ENCODE measurements at regions not wholly inside any gene's neighbourhood (a gene's known extent, or its start where the extent isn't known, plus 50 kb on each side); places are given as distances from the start of the nearest gene placed in this dataset.

- ChIA-PET POLR2A (ENCODE audit: unreplicated experiment) (no interaction called here), CTCF (no interaction called here)
- H3K36me3 ChIP-seq (ENCODE audit: low read depth, low read length) = no peaks in the 10 kb centered on the region
- BruUV-seq (replicated peaks) = no TSS peak
- no peaks in the 10 kb centered on the region for H4K20me1 ChIP-seq (ENCODE audit: low read length)
- H3K9me2 ChIP-seq (replicated peaks; ENCODE audit: low read length) = no peaks in the 10 kb centered on the region
- no peaks in the 10 kb centered on the region for H3K9me3 ChIP-seq (ENCODE audit: low read length)
- ATAC-seq (no peak), DNase-seq (no peak)
- no peaks in the 10 kb centered on the region for H3K4me1 ChIP-seq (ENCODE audit: insufficient read depth, low read length)
- no peaks in the 10 kb centered on the region for H3F3A ChIP-seq (ENCODE audit: low read length, unreplicated experiment)
- no peak overlapping the region for H2AFZ ChIP-seq (ENCODE audit: low read length)
- intact Hi-C loops (cut with micrococcal nuclease) = no loop called here
- H3K4me2 ChIP-seq (ENCODE audit: low read length) = no peak overlapping the region
- H3K9ac ChIP-seq (ENCODE audit: low read length) = no peak overlapping the region
- H3K27ac ChIP-seq (ENCODE audit: low read length) = no peak overlapping the region
- TF ChIP-seq EZH2 (IDR thresholded peaks at IDR 0.05; ENCODE audit: low read length, unreplicated experiment) (no peak), EZH2phosphoT487 (IDR thresholded peaks at IDR 0.05; ENCODE audit: borderline replicate concordance, low read length) (no peak)
- TF ChIP-seq, protein P1, sequence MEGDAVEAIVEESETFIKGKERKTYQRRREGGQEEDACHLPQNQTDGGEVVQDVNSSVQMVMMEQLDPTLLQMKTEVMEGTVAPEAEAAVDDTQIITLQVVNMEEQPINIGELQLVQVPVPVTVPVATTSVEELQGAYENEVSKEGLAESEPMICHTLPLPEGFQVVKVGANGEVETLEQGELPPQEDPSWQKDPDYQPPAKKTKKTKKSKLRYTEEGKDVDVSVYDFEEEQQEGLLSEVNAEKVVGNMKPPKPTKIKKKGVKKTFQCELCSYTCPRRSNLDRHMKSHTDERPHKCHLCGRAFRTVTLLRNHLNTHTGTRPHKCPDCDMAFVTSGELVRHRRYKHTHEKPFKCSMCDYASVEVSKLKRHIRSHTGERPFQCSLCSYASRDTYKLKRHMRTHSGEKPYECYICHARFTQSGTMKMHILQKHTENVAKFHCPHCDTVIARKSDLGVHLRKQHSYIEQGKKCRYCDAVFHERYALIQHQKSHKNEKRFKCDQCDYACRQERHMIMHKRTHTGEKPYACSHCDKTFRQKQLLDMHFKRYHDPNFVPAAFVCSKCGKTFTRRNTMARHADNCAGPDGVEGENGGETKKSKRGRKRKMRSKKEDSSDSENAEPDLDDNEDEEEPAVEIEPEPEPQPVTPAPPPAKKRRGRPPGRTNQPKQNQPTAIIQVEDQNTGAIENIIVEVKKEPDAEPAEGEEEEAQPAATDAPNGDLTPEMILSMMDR (conservative IDR thresholded peaks at IDR 0.05; ENCODE audit: low read depth, low read length) = no peak
- H3K27me3 ChIP-seq (ENCODE audit: low read length) = no peaks in the 10 kb centered on the region
- H3K4me3 ChIP-seq (ENCODE audit: low read length) = no peak overlapping the region
- H3K79me2 ChIP-seq (ENCODE audit: low read length) = no peaks in the 10 kb centered on the region
Measured at GRCh38 chr16:6956511-6956910, 376.1 kb upstream of the RBFOX1 start.

- Histone ChIP-seq H2AFZ (ENCODE audit: low read length) (no peak overlapping the region), H3K9me2 (replicated peaks; ENCODE audit: low read length) (no peaks in the 10 kb centered on the region), H3F3A (ENCODE audit: low read length, unreplicated experiment) (no peaks in the 10 kb centered on the region), H3K27ac (ENCODE audit: low read length) (no peak overlapping the region), H3K4me1 (ENCODE audit: insufficient read depth, low read length) (no peaks in the 10 kb centered on the region), H3K27me3 (ENCODE audit: low read length) (no peaks in the 10 kb centered on the region), H3K4me2 (ENCODE audit: low read length) (no peak overlapping the region), H3K4me3 (ENCODE audit: low read length) (no peak overlapping the region), H3K79me2 (ENCODE audit: low read length) (no peaks in the 10 kb centered on the region), H4K20me1 (ENCODE audit: low read length) (no peaks in the 10 kb centered on the region), H3K9me3 (ENCODE audit: low read length) (no peaks in the 10 kb centered on the region), H3K9ac (ENCODE audit: low read length) (no peak overlapping the region), H3K36me3 (ENCODE audit: low read depth, low read length) (no peaks in the 10 kb centered on the region)
- intact Hi-C loops (cut with micrococcal nuclease) = no loop called here
- TF ChIP-seq, protein P1 (conservative IDR thresholded peaks at IDR 0.05; ENCODE audit: low read depth, low read length) = no peak
- no peak for TF ChIP-seq EZH2phosphoT487 (IDR thresholded peaks at IDR 0.05; ENCODE audit: borderline replicate concordance, low read length)
- TF ChIP-seq EZH2 (IDR thresholded peaks at IDR 0.05; ENCODE audit: low read length, unreplicated experiment) = no peak
- ChIA-PET CTCF (no interaction called here), POLR2A (ENCODE audit: unreplicated experiment) (no interaction called here)
- ATAC-seq (no peak), DNase-seq (no peak)
- BruUV-seq (replicated peaks) = no TSS peak
Measured at GRCh38 chr16:6955303-6955702, 377.3 kb upstream of the RBFOX1 start.

- ChIA-PET POLR2A (ENCODE audit: unreplicated experiment) (no interaction called here), CTCF (no interaction called here)
- no peak overlapping the region for H3K27ac ChIP-seq (ENCODE audit: low read length)
- no peaks in the 10 kb centered on the region for H3K36me3 ChIP-seq (ENCODE audit: low read depth, low read length)
- H3K79me2 ChIP-seq (ENCODE audit: low read length) = no peaks in the 10 kb centered on the region
- H3K9me2 ChIP-seq (replicated peaks; ENCODE audit: low read length) = no peaks in the 10 kb centered on the region
- H3F3A ChIP-seq (ENCODE audit: low read length, unreplicated experiment) = no peaks in the 10 kb centered on the region
- no peaks in the 10 kb centered on the region for H4K20me1 ChIP-seq (ENCODE audit: low read length)
- no TSS peak for BruUV-seq (replicated peaks)
- no peak for ATAC-seq
- H3K27me3 ChIP-seq (ENCODE audit: low read length) = no peaks in the 10 kb centered on the region
- DNase-seq = no peak
- no peak overlapping the region for H3K9ac ChIP-seq (ENCODE audit: low read length)
- TF ChIP-seq EZH2 (IDR thresholded peaks at IDR 0.05; ENCODE audit: low read length, unreplicated experiment) = no peak
- TF ChIP-seq, protein P1 (conservative IDR thresholded peaks at IDR 0.05; ENCODE audit: low read depth, low read length) = no peak
- TF ChIP-seq EZH2phosphoT487 (IDR thresholded peaks at IDR 0.05; ENCODE audit: borderline replicate concordance, low read length) = no peak
- H3K4me3 ChIP-seq (ENCODE audit: low read length) = no peak overlapping the region
- no peak overlapping the region for H3K4me2 ChIP-seq (ENCODE audit: low read length)
- no peaks in the 10 kb centered on the region for H3K9me3 ChIP-seq (ENCODE audit: low read length)
- intact Hi-C loops (cut with micrococcal nuclease) = no loop called here
- H3K4me1 ChIP-seq (ENCODE audit: insufficient read depth, low read length) = no peaks in the 10 kb centered on the region
- H2AFZ ChIP-seq (ENCODE audit: low read length) = no peak overlapping the region
Measured at GRCh38 chr16:6949240-6949639, 383.4 kb upstream of the RBFOX1 start.
